GM18508 (cell line): ENCODE measurements at regions not wholly inside any gene's neighbourhood (a gene's known extent, or its start where the extent isn't known, plus 50 kb on each side); places are given as distances from the start of the nearest gene placed in this dataset.

ENCODE experiments used
- ATAC-seq: cut with Tn5 transposase; IDR thresholded peaks from one replicate; pipeline ENCODE4 v1.9.1; 2021; ENCODE audit warnings: moderate number of reproducible peaks; ENCODE audit not compliant: insufficient read depth, unreplicated experiment

DNA sequence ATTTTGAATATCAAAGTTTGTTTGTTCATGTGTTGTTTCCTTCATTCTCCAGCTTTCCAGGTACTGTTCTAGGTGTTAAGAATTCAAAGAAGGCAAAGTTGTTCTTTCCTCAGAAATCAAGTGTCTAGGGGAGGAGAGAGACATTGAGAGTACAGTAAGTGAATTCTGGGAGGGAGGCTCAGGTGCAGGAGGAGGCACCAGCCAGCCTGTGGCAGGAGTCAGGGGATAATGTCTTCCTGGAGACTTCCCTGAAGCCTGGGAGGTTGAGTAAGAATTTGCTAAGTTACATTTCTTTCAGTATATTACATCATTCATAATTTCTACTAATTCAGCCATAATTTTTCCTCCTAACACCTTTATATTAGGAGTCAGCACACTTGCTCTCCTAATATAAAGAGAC, 462.1 kb downstream of the TDRD15 start:
- ATAC-seq = no peak

- ATAC-seq = no peak
Observed at GRCh38 chr2:21590026-21590690, 466.4 kb downstream of the TDRD15 start.

GRCh38 chr2:21591926-21592325, 468.2 kb downstream of the TDRD15 start:
- ATAC-seq = no peak

- no peak for ATAC-seq
Observed at GRCh38 chr2:21599417-21599816, 475.6 kb downstream of the TDRD15 start.

DNA sequence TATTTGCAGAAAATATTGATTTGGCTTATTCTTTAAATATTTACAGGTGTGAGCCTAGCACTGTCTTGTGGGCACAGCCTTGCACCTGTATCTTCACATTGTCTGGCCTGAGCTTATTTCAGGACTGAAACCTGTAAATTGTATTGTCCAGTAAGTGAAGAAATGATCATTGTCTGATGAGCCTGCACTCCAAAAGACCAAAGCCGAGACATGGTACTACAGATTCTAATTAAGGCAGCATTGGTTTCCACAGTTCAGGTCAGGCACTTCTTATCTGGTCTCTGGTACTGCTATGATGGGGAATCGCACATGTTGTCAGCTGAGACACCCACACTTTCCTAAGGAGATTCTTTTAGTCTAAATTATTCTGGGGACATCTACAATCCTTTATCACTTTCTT, 479.0 kb downstream of the TDRD15 start:
- no peak for ATAC-seq

DNA sequence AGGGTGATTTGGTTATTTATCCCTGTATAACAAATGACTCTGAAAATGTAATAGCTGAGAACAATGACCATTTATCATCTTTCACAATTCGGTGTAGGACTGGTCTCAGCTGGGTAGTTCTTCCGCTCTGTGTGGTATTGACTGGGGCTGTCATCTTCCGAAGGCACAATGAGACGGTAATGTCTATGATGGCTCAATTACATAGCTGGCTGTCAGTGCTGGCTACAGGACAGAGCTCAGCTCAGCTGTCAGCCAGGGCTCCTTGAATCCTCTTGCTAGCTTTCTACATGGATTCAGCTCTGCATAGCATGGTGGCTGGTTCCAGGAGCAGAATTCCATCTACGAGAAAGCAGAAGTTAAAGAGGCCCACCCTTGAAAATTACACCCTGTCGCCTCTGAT, 483.8 kb downstream of the TDRD15 start:
- no peak for ATAC-seq

- no peak for ATAC-seq
Observed at GRCh38 chr2:21610304-21610703, 486.5 kb downstream of the TDRD15 start.

- no peak for ATAC-seq
Observed at GRCh38 chr2:21617885-21618434, 494.2 kb downstream of the TDRD15 start.

DNA sequence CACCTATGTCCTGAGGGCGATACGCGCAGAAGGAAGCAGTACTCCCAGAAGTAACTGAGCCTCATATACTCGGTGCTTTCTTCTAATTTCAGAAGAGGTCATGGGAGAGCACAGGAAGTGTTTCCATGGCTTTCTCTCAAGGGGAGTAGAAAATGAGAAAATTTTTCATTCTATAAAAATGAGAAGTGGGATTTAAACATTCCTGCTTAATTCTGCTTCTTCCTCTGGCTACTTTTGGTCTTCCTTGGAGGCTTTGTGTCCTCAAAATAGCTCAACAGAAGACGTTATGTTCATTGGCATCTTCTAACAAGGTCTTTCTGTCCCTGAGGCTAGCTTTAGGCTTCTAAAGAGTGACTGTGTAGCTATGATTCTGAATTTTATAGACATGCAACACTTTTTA, 497.0 kb downstream of the TDRD15 start:
- no peak for ATAC-seq

DNA sequence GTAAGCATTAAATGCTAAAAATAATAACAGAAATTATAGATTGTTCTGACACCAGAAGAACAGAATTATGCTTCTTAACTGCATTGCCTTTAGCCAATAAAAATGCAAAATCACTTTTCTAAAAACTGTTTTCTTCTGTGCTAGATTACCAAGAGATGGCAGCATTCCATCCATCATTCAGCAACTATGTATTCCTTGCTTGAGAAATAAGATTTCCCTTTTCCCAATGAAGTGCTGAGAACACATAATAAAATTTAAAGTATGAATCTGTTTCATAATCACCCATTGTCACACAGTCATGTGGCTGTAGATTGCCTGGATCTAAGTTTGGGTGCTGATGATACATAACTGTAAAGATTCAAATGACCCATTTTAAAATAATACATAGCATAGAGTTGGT, 504.2 kb downstream of the TDRD15 start:
- ATAC-seq = no peak

GRCh38 chr2:21633015-21633414, 509.2 kb downstream of the TDRD15 start:
- no peak for ATAC-seq

- no peak for ATAC-seq
Observed at GRCh38 chr2:21633466-21633865, 509.7 kb downstream of the TDRD15 start.

DNA sequence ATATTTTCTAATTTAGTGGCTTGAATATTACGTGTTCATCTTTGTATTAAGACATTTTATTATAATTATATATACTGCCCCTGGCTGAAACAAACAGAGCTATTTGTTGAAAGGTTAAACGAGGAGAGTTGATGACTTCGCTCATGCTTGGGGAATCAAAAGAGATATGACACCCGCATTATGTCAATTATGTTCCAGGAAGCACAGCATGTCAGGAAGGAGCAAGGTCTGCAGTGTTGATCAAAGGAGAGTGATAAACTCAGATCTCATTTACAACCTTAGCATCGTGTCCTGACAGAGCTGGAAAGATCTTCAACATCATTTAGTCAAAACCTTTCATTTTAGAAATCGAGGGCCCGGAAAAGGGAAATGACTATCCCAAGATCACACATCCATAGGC, 510.1 kb downstream of the TDRD15 start:
- ATAC-seq = no peak

- no peak for ATAC-seq
Observed at GRCh38 chr2:21640046-21640445, 516.3 kb downstream of the TDRD15 start.

DNA sequence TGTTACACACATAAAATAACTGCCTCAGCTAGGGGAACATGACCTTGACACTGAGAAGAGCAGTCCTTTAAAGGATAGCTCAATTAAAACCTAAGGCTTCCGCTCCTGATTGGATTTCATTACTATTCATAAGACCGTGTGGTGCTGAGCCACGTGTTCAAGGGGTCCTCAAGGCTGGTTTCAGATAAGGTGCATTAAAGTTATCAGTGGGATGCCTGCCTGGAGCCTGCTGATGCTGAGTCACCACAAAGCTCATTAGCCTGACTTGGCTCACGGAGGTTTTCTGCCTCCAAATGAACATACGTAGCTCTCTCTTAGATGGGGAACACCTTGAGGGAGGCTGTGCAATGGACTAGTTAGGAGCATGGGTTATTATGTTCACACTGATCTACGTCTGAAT, 518.9 kb downstream of the TDRD15 start:
- no peak for ATAC-seq

- ATAC-seq = no peak
Observed at GRCh38 chr2:21643180-21643579, 519.4 kb downstream of the TDRD15 start.

DNA sequence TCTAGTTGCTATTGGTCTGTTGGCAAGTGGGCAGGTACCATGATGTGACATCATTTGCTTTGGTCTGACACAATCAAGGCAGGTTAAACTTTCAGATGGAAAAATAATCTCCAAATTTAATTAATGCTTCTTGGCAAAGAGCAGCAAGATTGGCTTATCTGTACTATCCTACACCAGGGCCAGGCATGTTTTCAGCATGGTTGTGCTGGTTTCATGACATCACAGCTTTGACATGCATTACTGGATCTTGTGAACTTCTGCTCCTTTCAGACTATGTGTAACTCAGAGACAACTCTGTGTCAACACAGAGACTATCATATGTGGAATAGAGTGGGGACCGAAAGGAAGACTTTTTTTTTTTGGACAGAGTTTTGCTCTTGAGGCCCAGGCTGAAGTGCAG, 520.5 kb downstream of the TDRD15 start:
- ATAC-seq = no peak

GRCh38 chr2:21646345-21646744, 522.6 kb downstream of the TDRD15 start:
- ATAC-seq = no peak

GRCh38 chr2:21650569-21650968, 526.8 kb downstream of the TDRD15 start:
- ATAC-seq = no peak

DNA sequence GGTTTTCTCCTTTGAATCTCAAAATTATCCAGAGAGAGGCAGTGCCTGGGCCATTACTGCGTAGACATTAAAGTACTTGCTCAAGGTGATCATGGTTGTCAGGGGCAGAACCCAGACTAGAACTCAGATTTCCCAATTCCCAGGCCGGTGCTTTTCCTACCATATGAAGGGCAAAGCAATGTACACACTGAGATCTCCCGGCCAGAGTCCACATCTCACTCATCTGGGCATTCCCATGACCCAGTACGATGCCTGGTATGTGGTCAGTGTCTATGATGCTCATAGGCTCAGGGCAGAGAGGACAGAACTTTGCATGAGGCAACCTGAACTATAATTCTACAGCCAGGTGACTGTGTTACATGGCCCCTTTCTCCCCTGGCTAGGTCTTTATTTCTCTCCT, 531.4 kb downstream of the TDRD15 start:
- no peak for ATAC-seq

DNA sequence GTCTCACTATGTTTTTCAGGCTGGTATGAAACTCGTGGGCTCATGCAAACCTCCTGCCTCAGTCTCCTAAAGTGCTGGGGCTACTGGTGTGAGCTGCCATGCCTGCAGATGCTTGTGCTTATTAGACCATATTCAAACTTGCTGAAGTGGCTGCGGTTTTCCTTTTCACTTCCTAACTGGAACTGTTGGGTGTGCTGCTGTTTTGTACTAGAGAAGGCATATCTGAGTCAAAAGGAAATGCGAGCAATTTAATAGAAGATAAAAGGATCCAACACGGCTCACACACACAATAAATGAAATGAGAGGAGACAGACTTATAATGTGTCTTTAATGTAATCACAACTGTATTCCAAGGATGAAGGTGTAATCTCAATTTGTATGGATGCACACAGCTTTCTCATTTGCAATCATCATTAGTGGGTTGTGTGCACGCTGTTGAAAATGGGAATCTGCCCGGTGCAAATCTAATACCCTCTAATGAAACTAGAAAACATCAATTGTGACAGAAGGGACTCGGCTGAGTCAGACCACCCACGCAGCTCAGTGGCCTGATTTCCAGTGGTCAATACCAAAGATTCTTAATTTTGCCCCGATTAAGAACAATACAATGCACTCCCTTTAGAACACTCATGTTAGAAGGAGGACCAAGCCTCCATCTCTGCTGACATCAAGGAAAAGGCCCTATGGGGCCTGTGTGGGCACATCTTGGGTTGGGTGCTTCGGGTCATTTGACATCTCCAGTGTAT, 532.7 kb downstream of the TDRD15 start:
- ATAC-seq = no peak

- ATAC-seq = no peak
Observed at GRCh38 chr2:21657445-21657844, 533.7 kb downstream of the TDRD15 start.
